ENCODE measurements at regions not wholly inside any gene's neighbourhood (a gene's known extent, or its start where the extent isn't known, plus 50 kb on each side); places are given as distances from the start of the nearest gene placed in this dataset.

GRCh38 chr18:14942275-14942674, 194.3 kb downstream of the ANKRD30B start:
- TF ChIP-seq CTCF (IDR thresholded peaks at IDR 0.05) (no peak), POLR2A (IDR thresholded peaks at IDR 0.05) (no peak), POLR2AphosphoS5 (IDR thresholded peaks at IDR 0.05) (no peak), EP300 (IDR thresholded peaks at IDR 0.05; ENCODE audit: low read depth) (no peak)
